MM.1S (cell line): ENCODE measurements at regions not wholly inside any gene's neighbourhood (a gene's known extent, or its start where the extent isn't known, plus 50 kb on each side); places are given as distances from the start of the nearest gene placed in this dataset.

Experiments used
- DNase-seq: peaks from one replicate; pipeline ENCODE4 v3.0.0-alpha.2; 2015
- H2AFZ ChIP-seq: fragments of 300-600 bp; sonication (generic); 2 replicates; pipeline ENCODE4 v1.6.0; 2016; ENCODE audit warnings: antibody characterized with exemption, low read length
- H3F3A ChIP-seq: fragments of 300-600 bp; sonication (generic); 2 replicates; pipeline ENCODE4 v1.6.1; 2016; ENCODE audit warnings: mild to moderate bottlenecking, antibody characterized with exemption, low read length, moderate library complexity, mixed read lengths; ENCODE audit not compliant: insufficient read depth
- H3K27ac ChIP-seq: fragments of 300-600 bp; sonication (generic); 2 replicates; pipeline ENCODE4 v1.5.1; 2016; ENCODE audit warnings: mild to moderate bottlenecking, low read length
- H3K27me3 ChIP-seq: fragments of 300-600 bp; sonication (generic); replicated peaks from 2 replicates; pipeline ENCODE4 v1.6.0; 2016; ENCODE audit warnings: low read length; ENCODE audit not compliant: insufficient read depth
- H3K36me3 ChIP-seq: fragments of 300-600 bp; sonication (generic); replicated peaks from 2 replicates; pipeline ENCODE4 v1.6.1; 2016; ENCODE audit warnings: mild to moderate bottlenecking, low read length, mixed read lengths; ENCODE audit not compliant: insufficient read depth
- H3K4me1 ChIP-seq: fragments of 300-600 bp; sonication (generic); 2 replicates; pipeline ENCODE4 v1.6.1; 2016; ENCODE audit warnings: low read length, mixed read lengths
- H3K4me2 ChIP-seq: fragments of 300-600 bp; sonication (generic); 2 replicates; pipeline ENCODE4 v1.6.0; 2016; ENCODE audit warnings: low read depth, low read length
- H3K4me3 ChIP-seq: fragments of 300-600 bp; sonication (generic); 2 replicates; pipeline ENCODE4 v1.5.1; 2016; ENCODE audit warnings: low read length, mixed read lengths
- H3K79me2 ChIP-seq: fragments of 300-600 bp; sonication (generic); 2 replicates; pipeline ENCODE4 v1.6.1; 2016; ENCODE audit warnings: mixed run types, low read length, mixed read lengths
- H3K9ac ChIP-seq: fragments of 300-600 bp; sonication (generic); 2 replicates; pipeline ENCODE4 v1.6.1; 2016; ENCODE audit warnings: low read length, mixed read lengths
- H3K9me2 ChIP-seq: fragments of 300-600 bp; sonication (generic); replicated peaks from 2 replicates; pipeline ENCODE4 v1.6.1; 2016; ENCODE audit warnings: mild to moderate bottlenecking, low read length, mixed read lengths; ENCODE audit not compliant: insufficient read depth
- H3K9me3 ChIP-seq: fragments of 300-600 bp; sonication (generic); replicated peaks from 2 replicates; pipeline ENCODE4 v1.6.1; 2016; ENCODE audit warnings: mild to moderate bottlenecking, low read length, mixed read lengths; ENCODE audit not compliant: insufficient read depth
- H4K20me1 ChIP-seq: fragments of 300-600 bp; sonication (generic); 2 replicates; pipeline ENCODE4 v1.6.1; 2016; ENCODE audit warnings: mild to moderate bottlenecking, low read length, moderate library complexity, mixed read lengths; ENCODE audit not compliant: insufficient read depth
- EZH2 ChIP-seq: fragments of 300-600 bp; sonication (generic); optimal IDR thresholded peaks from 2 replicates; pipeline ENCODE3; 2017; ENCODE audit warnings: low read depth, mild to moderate bottlenecking, antibody characterized with exemption, low read length, mixed read lengths
- EZH2phosphoT487 ChIP-seq: fragments of 300-600 bp; sonication (generic); IDR thresholded peaks from 2 replicates; pipeline ENCODE4 v1.6.1; 2018; ENCODE audit warnings: antibody characterized with exemption, low read length
- TF ChIP-seq, protein P1 (sequence below): fragments of 300-600 bp; sonication (generic); IDR thresholded peaks from 2 replicates; pipeline ENCODE4 v1.5.1; 2016; ENCODE audit warnings: antibody characterized with exemption, low read length, mixed read lengths

DNA sequence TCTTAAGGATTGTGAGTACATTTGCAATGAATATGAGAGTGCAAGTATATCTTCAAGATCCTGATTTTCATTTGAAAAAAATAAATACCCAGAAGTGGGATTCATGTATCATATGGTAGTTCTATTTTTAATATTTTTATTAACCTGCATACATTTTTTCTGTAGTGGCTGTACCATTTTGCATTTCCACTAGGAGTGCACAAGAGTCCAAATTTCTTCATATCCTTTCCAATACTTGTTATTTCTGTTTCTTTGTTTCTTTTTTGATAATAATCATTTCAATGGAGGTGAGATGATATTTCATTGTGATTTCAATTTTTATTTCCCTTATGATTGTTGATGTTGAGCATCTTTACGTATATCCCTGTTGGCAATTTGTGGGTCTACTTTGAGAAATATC lies 759.8 kb upstream of the CNTN5 start:
- Histone ChIP-seq H3K36me3 (no peaks in the 10 kb centered on the region), H3K4me2 (no peak overlapping the region), H3K4me3 (no peak overlapping the region), H3K9me3 (no peaks in the 10 kb centered on the region), H3K9ac (no peak overlapping the region), H3K4me1 (no peaks in the 10 kb centered on the region), H3K27ac (no peak overlapping the region), H4K20me1 (no peaks in the 10 kb centered on the region), H3K27me3 (no peaks in the 10 kb centered on the region), H3K9me2 (no peaks in the 10 kb centered on the region), H3K79me2 (no peaks in the 10 kb centered on the region), H2AFZ (no peak overlapping the region), H3F3A (no peaks in the 10 kb centered on the region)
- no peak for TF ChIP-seq EZH2phosphoT487
- TF ChIP-seq, protein P1, sequence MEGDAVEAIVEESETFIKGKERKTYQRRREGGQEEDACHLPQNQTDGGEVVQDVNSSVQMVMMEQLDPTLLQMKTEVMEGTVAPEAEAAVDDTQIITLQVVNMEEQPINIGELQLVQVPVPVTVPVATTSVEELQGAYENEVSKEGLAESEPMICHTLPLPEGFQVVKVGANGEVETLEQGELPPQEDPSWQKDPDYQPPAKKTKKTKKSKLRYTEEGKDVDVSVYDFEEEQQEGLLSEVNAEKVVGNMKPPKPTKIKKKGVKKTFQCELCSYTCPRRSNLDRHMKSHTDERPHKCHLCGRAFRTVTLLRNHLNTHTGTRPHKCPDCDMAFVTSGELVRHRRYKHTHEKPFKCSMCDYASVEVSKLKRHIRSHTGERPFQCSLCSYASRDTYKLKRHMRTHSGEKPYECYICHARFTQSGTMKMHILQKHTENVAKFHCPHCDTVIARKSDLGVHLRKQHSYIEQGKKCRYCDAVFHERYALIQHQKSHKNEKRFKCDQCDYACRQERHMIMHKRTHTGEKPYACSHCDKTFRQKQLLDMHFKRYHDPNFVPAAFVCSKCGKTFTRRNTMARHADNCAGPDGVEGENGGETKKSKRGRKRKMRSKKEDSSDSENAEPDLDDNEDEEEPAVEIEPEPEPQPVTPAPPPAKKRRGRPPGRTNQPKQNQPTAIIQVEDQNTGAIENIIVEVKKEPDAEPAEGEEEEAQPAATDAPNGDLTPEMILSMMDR = peak; percentile 24
- TF ChIP-seq EZH2 = no peak
- no peak for DNase-seq

DNA sequence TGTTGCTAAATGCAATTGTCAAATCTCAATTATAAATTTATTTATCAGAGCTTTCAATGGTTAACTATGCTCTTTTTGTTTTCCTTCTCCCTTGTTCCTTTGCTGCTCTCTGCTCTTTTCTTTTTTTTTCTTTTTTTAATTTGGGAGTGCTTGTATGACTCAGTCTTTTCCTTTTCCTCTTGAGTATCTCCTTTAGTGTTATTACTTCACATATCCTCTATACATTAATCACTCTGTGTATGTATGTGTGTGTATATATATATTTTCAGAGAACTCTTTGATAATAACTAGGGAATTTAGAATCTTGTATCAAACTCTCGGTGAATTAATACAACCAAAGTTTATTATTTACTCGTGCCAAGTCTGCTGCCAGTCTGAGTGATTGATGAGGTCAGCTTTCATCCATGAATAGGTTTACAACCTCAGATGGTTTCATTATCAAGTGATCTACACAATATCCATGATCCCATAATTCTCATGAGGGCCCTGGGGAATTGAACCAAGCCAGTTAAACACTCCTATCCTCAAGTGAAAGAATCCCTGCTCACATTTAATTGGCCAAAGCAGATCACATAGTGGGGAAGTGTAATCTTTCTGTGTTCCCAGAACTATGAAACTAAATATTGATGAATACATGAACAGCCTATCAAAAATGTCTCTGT lies 743.4 kb upstream of the CNTN5 start:
- Histone ChIP-seq H3K9ac (no peak overlapping the region), H3K4me3 (no peak overlapping the region), H3K27ac (no peak overlapping the region), H3K9me2 (no peaks in the 10 kb centered on the region), H3K27me3 (no peaks in the 10 kb centered on the region), H3K36me3 (no peaks in the 10 kb centered on the region), H3K9me3 (no peaks in the 10 kb centered on the region), H3K79me2 (no peaks in the 10 kb centered on the region), H2AFZ (no peak overlapping the region), H3F3A (no peaks in the 10 kb centered on the region), H4K20me1 (no peaks in the 10 kb centered on the region), H3K4me1 (no peaks in the 10 kb centered on the region), H3K4me2 (no peak overlapping the region)
- TF ChIP-seq EZH2phosphoT487 (no peak), EZH2 (no peak)
- TF ChIP-seq, protein P1 = no peak
- DNase-seq = no peak

DNA sequence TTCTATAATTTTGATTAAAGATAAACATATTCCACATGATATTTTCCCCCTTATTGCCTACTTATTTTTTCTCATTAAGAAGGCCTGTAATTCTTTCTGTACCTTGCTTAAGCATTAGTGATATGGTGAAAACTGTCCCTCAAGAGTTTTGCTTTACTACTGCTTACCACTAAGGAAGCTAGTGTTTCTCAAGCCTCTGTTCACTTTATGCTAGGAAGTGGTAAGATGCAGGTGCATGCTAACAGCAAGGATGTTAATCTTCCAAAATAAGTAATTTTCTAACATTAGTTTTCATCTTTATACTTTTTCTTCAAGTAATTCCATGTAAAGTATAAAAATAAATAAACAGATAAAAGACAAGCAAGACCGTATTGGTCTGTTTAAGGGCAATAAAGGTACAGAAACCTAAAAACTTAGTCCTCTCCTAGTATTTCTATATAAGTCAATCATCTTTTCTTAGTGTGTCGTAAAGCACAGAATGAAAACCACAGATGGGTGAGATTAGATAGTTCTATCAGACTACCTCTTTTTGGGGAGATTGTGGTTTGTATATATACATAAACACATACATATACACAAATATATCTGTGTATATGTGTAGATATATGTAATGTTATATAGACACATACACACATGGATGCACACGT lies 731.0 kb upstream of the CNTN5 start:
- Histone ChIP-seq H4K20me1 (no peaks in the 10 kb centered on the region), H3K9ac (no peak overlapping the region), H3K9me2 (no peaks in the 10 kb centered on the region), H3K79me2 (no peaks in the 10 kb centered on the region), H3F3A (no peaks in the 10 kb centered on the region), H3K4me2 (no peak overlapping the region), H3K27ac (no peak overlapping the region), H3K4me1 (no peaks in the 10 kb centered on the region), H3K27me3 (no peaks in the 10 kb centered on the region), H2AFZ (no peak overlapping the region), H3K36me3 (no peaks in the 10 kb centered on the region), H3K4me3 (no peak overlapping the region), H3K9me3 (no peaks in the 10 kb centered on the region)
- no peak for DNase-seq
- TF ChIP-seq, protein P1 = no peak
- TF ChIP-seq EZH2phosphoT487 (no peak), EZH2 (no peak)
